ENCODE measurements at regions not wholly inside any gene's neighbourhood (a gene's known extent, or its start where the extent isn't known, plus 50 kb on each side); places are given as distances from the start of the nearest gene placed in this dataset.

- TF ChIP-seq FOXM1 (IDR thresholded peaks at IDR 0.05; ENCODE audit: borderline replicate concordance, low read depth) (no peak), TCF12 (IDR thresholded peaks at IDR 0.05; ENCODE audit: low read depth) (no peak), NFIC (IDR thresholded peaks at IDR 0.05) (no peak), EGR1 (IDR thresholded peaks at IDR 0.05) (no peak), MAX (IDR thresholded peaks at IDR 0.05) (no peak), ZBTB7A (IDR thresholded peaks at IDR 0.05; ENCODE audit: low read depth) (no peak), USF1 (IDR thresholded peaks at IDR 0.05) (no peak), TEAD4 (IDR thresholded peaks at IDR 0.05) (no peak), RAD21 (IDR thresholded peaks at IDR 0.05; ENCODE audit: low read depth) (no peak), REST (IDR thresholded peaks at IDR 0.05; ENCODE audit: low read depth) (no peak)
Observed at GRCh38 chr16:86296256-86296655, 214.1 kb upstream of the FOXF1 start.

- TF ChIP-seq REST (IDR thresholded peaks at IDR 0.05; ENCODE audit: low read depth) (no peak), YY1 (IDR thresholded peaks at IDR 0.05; ENCODE audit: low read depth) (no peak), ZBTB7A (IDR thresholded peaks at IDR 0.05; ENCODE audit: low read depth) (no peak), MAX (IDR thresholded peaks at IDR 0.05) (no peak), USF1 (IDR thresholded peaks at IDR 0.05) (no peak), CEBPB (IDR thresholded peaks at IDR 0.05) (no peak), CREB1 (IDR thresholded peaks at IDR 0.05; ENCODE audit: low read depth) (no peak), NFIC (IDR thresholded peaks at IDR 0.05) (no peak)
Observed at GRCh38 chr16:86297391-86297790, 212.9 kb upstream of the FOXF1 start.

- TF ChIP-seq CEBPB (IDR thresholded peaks at IDR 0.05) (no peak), REST (IDR thresholded peaks at IDR 0.05; ENCODE audit: low read depth) (no peak), MAX (IDR thresholded peaks at IDR 0.05) (no peak), NFIC (IDR thresholded peaks at IDR 0.05) (no peak), FOXM1 (IDR thresholded peaks at IDR 0.05; ENCODE audit: borderline replicate concordance, low read depth) (no peak), TEAD4 (IDR thresholded peaks at IDR 0.05) (no peak), EP300 (IDR thresholded peaks at IDR 0.05; ENCODE audit: borderline replicate concordance) (no peak), YY1 (IDR thresholded peaks at IDR 0.05; ENCODE audit: low read depth) (no peak), EGR1 (IDR thresholded peaks at IDR 0.05) (no peak), ZBTB7A (IDR thresholded peaks at IDR 0.05; ENCODE audit: low read depth) (no peak), USF1 (IDR thresholded peaks at IDR 0.05) (no peak), TAF1 (IDR thresholded peaks at IDR 0.05; ENCODE audit: low read depth) (no peak), CREB1 (IDR thresholded peaks at IDR 0.05; ENCODE audit: low read depth) (no peak)
Observed at GRCh38 chr16:86297866-86298757, 212.2 kb upstream of the FOXF1 start.

- TF ChIP-seq FOXM1 (IDR thresholded peaks at IDR 0.05; ENCODE audit: borderline replicate concordance, low read depth) = no peak
- TF ChIP-seq TCF12 (IDR thresholded peaks at IDR 0.05; ENCODE audit: low read depth) = no peak
- TF ChIP-seq EGR1 (IDR thresholded peaks at IDR 0.05) = no peak
- TF ChIP-seq YY1 (IDR thresholded peaks at IDR 0.05; ENCODE audit: low read depth) = no peak
- TF ChIP-seq TAF1 (IDR thresholded peaks at IDR 0.05; ENCODE audit: low read depth) = no peak
- no peak for TF ChIP-seq REST (IDR thresholded peaks at IDR 0.05; ENCODE audit: low read depth)
Observed at GRCh38 chr16:86298758-86299134, 211.6 kb upstream of the FOXF1 start.

All from Ishikawa (cell line).